Non-pigmented ciliary epithelial cell (primary cell): ENCODE measurements at regions not wholly inside any gene's neighbourhood (a gene's known extent, or its start where the extent isn't known, plus 50 kb on each side); places are given as distances from the start of the nearest gene placed in this dataset.
A peak's percentile ranks its signal among the peaks of the same experiment; 100 is the strongest.
"Not testable (repeated sequence)": the region's sequence is repeated elsewhere in the genome, so short reads cannot be mapped to it uniquely, and the experiment has no call there.

ENCODE experiments used
- DNase-seq: peaks from one replicate; pipeline ENCODE4 v3.0.0-alpha.2; 2010; ENCODE audit warnings: low read depth

GRCh38 chr3:154902495-154902894, 177.6 kb upstream of the MME start:
- not testable (repeated sequence) for DNase-seq

DNA sequence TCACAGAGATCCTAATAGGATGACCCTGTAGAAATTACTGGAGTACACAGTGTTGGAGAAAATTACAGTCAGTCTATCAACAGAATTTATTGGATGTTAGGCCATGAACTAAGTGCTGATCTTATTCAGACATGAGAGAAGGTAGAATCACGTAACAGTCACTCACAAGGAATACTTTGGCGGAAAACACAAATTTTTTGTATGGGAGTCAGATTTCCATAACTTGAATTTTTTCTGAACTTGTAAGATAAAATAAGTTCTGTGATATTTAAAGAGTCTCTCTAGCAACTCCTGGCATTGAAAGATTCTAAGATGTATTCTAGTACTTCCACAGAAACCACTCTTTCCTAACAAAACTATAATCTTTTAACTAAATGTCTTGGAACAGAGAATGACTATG, 178.8 kb upstream of the MME start:
- no peak for DNase-seq

DNA sequence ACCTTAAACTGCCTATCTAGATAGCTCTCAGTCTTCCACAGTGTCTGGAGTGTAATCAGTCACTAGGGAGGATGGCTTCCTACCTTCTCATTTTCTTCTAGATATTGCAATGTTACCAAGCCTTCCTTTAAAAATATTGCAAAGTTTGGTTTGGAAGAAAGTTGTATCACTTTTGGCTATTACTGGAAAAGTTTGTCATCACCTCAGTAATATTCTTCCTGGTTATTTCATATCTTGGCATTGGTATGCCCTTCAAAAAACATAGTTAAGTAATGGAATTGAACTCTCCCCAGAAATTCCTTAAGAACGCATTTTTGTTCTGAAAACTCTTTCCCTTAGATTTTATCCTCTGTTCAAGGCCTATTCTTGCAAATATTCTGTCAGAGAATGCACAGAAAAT, 179.3 kb upstream of the MME start:
- no peak for DNase-seq

DNA sequence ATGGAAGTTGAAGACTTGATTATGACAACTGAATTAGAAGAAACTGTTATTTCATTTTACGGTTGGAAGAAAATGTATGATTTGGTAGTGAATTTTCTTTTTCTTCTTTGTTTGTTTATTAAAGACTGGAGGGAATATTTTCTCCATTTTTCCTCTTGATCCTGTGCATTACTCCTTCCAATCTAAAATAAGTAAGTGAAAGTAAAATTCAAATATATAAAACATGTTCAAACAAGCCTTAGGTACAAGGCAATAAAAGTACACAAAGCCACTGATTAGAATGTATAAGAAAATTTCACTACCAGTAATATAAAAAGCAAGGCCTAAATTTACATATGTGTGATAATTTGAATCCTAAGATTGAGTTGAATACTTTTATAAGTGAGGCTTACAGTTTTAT, 181.2 kb upstream of the MME start:
- DNase-seq, result no peak

GRCh38 chr3:154898443-154898842, 181.7 kb upstream of the MME start:
- no peak for DNase-seq

DNA sequence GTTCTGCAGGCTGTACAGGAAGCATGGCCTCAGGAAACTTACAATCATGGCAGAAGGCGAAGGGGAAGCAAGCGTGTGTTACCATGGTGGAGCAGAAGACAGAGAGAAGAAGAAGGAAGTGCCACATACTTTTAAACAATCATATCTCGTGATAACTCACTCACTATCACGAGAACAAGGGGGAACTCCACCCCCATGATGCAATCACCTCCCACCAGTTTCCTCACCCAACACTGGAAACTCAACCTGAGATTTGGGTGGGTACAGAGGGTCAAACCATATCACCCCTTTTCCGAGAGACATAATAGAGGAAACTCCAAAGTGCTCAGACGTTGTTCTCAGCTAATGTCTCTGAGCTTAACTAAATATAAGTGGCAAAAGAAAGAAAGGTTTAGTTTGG, 186.3 kb upstream of the MME start:
- no peak for DNase-seq

GRCh38 chr3:154889227-154889634, 190.9 kb upstream of the MME start:
- DNase-seq, result no peak

- no peak for DNase-seq
Observed at GRCh38 chr3:154887869-154888268, 192.2 kb upstream of the MME start.

DNA sequence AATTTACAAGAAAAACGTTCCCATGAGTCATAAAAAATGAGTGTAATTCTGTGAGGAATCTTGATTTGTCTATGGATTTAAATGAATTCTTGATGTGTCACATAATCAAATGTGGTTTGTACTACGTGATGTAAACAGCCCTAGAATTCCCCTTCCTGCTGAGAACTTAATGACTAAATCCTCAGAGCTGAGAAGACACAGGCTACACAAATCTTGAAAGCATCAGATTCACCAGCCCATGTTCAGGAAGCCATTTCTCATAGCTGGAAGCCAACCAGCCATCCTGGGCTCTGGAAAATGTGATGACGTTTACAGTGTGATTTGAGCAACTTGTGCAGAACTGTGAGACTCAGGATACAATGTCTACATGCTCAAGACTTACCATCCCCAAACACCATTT, 193.7 kb upstream of the MME start:
- peak; percentile 99 for DNase-seq

DNA sequence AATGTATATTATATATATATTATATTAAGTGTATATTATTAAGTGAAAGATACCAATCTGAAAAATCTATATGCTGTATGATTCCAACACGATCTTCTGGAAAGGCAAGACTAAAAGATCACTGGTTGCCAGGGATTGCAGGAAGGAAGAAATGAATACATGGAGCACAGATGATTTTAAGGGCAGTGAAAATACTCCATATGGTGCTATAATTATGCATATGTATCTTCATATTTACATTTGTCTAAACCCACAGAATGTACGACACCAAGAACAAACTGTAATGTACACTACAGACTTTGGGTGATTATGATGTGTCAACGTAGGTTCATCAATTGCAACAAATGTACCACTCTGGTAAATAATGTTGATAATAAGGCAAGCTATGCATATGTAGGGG, 194.7 kb upstream of the MME start:
- no peak for DNase-seq

- DNase-seq, result peak; percentile 20
Observed at GRCh38 chr3:154884952-154885351, 195.2 kb upstream of the MME start.

DNA sequence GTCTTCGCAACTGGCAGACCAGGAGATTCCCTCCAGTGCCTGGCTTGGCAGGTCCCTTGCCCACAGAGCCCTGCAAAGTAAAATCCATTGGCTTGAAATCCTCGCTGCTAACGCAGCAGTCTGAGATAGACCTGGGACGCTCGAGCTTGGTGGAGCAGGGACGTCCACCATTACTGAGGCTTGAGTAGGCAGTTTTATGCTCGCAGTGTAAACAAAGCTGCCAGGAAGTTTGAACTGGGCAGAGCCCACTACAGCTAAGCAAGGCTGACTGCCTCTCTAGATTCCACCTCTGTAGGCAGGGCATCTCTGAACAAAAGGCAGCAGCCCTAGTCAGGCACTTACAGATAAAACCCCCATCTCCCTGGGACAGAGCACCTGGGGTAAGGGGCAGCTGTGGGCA, 205.0 kb upstream of the MME start:
- DNase-seq, result no peak

- no peak for DNase-seq
Observed at GRCh38 chr3:154872696-154873095, 207.4 kb upstream of the MME start.

DNA sequence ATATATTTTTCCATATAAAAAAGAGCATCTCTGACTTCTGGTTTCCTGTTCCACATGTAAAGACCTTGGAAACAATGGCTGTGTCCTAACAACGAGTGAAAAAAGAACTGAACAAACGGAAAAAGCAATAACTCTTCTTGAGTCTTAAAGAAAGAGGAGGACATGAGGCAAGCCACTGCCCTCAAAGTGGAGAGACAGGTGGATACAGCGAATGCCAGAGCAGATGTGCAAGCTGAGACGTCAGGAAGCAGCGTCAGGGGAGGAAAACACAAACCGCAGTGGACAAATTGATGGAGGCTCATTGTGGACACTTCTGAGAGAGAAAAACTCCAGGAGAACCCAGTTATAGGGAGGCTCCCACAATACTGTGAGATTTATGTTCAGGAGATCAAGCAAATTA, 208.0 kb upstream of the MME start:
- DNase-seq, result no peak

DNA sequence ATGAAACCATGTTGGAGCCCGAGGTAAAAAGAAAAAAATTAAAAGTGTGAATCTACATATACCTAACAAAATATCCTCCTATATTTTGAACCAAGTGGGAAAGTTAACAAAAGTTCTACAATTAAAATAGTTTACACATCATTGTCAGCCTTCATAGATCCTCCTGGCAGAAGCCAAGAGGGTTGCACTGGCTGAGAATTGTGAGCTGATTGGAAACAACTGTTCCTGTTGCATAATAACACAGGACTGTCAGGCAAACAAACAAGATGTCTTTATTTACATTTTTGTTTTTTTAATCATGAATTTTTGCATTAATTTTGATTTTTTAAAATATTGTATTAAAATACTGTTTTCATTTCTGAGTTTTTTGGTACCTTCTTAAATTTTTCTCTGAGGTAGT, 215.2 kb upstream of the MME start:
- no peak for DNase-seq

DNA sequence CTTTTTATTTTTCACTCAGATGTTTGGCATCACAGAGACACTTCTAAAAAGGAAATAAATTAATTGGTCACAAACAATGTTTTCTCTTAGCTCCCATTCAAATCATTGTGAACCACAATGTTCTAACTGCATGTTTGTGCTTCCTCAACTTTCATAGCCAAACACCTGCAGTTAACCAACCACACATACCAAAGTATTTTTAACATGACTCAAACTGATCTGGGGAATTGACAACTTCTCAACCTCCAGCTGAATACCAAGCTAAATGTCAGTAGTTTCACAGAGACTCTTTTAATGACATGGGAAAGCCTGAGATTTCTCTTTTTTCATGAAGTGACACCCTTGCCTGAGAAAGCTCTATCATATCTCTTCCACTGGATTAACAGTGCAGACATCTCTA, 217.9 kb upstream of the MME start:
- DNase-seq, result peak; percentile 60

- not testable (repeated sequence) for DNase-seq
Observed at GRCh38 chr3:154852998-154853397, 227.1 kb upstream of the MME start.

- DNase-seq, result no peak
Observed at GRCh38 chr3:154852515-154852914, 227.6 kb upstream of the MME start.

- DNase-seq, result no peak
Observed at GRCh38 chr3:154851644-154852043, 228.5 kb upstream of the MME start.

DNA sequence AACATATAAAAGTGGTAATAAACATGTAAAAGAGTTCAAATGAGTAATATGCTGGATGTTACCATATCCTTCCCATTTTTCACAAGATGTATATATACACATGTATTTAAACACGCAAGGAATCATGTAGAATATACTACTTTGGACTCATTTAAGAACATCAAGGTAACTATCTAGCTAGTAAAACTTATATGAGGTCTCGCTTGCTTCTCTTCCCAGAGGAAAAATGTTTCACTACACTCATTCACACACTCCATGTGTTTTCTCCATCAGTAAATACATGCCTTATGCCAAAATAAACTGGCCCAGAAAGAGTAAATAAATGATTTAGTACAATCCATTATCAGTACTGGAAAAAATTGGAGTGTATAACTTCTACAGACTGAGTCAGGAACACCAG, 229.2 kb upstream of the MME start:
- DNase-seq, result no peak

- no peak for DNase-seq
Observed at GRCh38 chr3:154849408-154849807, 230.7 kb upstream of the MME start.

DNA sequence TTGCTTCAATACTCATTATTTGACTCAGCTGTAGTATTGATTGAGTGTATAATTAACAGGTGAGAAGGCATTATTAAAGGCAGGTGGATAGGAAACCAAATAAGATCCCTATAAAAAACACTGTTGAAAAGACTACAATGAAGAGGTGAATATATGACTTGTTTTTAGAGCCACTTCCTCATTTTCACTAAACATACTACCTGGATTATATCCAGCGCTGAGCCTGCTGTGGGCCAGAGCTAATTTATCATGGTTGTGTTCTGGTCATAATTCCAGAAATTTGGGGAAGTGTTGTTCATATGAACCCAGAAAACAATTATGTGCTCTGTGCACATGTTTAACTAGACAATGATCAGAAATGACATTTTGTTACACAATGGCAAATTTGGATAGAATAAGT, 235.3 kb upstream of the MME start:
- DNase-seq, result no peak

DNA sequence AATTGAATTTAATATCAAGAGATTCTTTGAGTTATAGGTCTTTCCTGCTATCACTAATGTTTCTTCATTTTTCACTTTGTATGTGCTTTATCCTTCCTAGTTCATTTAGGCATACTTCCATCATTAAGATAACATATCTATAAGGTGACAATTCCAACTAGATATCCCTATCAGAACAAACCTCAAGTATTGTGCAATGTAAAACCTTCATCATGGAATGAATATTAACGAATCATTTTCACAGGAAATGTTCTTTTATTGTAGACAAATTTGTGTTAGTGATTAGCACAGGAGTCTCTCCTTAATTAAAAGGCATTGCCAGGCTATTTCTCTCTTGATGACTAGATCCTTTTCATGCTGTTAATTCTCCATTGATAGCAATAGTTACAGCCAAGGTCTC, 236.5 kb upstream of the MME start:
- no peak for DNase-seq

GRCh38 chr3:154842536-154842935, 237.6 kb upstream of the MME start:
- DNase-seq, result no peak

GRCh38 chr3:154835639-154836038, 244.5 kb upstream of the MME start:
- DNase-seq, result no peak
